ENCODE measurements at regions not wholly inside any gene's neighbourhood (a gene's known extent, or its start where the extent isn't known, plus 50 kb on each side); places are given as distances from the start of the nearest gene placed in this dataset.

- Histone ChIP-seq H3K27ac (peak overlapping the region; percentile 82), H3K9ac (ENCODE audit: insufficient read length) (peak overlapping the region; percentile 14), H3K36me3 (ENCODE audit: insufficient read depth, low read length) (no peaks in the 10 kb centered on the region), H3K4me3 (peak overlapping the region; percentile 58), H3K9me3 (ENCODE audit: low read depth, low read length) (no peaks in the 10 kb centered on the region; the same call in 1 of the 2 replicates)
- no peak for DNase-seq (ENCODE audit: low read depth, low spot score)
- TF ChIP-seq POLR2AphosphoS5 (IDR thresholded peaks at IDR 0.05; ENCODE audit: borderline replicate concordance, low read depth, low read length) (no peak), FOXP2 (optimal IDR thresholded peaks at IDR 0.05; ENCODE audit: control extremely low read depth, extremely low read length, insufficient read depth) (no peak), EZH2 (IDR thresholded peaks at IDR 0.05) (no peak)
Measured at GRCh38 chr13:63408331-63409189, 1992.9 kb upstream of the PCDH20 start.

- H3K9me3 ChIP-seq (ENCODE audit: low read depth, low read length): no peaks in the 10 kb centered on the region; the same call in 1 of the 2 replicates
- no peak overlapping the region; the same call in 1 of the 2 replicates for H3K27ac ChIP-seq
- no peak overlapping the region for H3K9ac ChIP-seq (ENCODE audit: insufficient read length)
- H3K4me3 ChIP-seq: no peak overlapping the region
- DNase-seq (ENCODE audit: low read depth, low spot score): no peak
- TF ChIP-seq FOXP2 (optimal IDR thresholded peaks at IDR 0.05; ENCODE audit: control extremely low read depth, extremely low read length, insufficient read depth) (no peak), POLR2AphosphoS5 (IDR thresholded peaks at IDR 0.05; ENCODE audit: borderline replicate concordance, low read depth, low read length) (no peak), EZH2 (IDR thresholded peaks at IDR 0.05) (no peak)
- H3K36me3 ChIP-seq (ENCODE audit: insufficient read depth, low read length): no peaks in the 10 kb centered on the region
Measured at GRCh38 chr13:63403733-63404132, 1988.1 kb upstream of the PCDH20 start.

- DNase-seq (ENCODE audit: low read depth, low spot score): no peak
- Histone ChIP-seq H3K36me3 (ENCODE audit: insufficient read depth, low read length) (no peaks in the 10 kb centered on the region), H3K27ac (no peak overlapping the region), H3K4me3 (no peak overlapping the region), H3K9ac (ENCODE audit: insufficient read length) (no peak overlapping the region), H3K9me3 (ENCODE audit: low read depth, low read length) (no peaks in the 10 kb centered on the region)
- TF ChIP-seq EZH2 (IDR thresholded peaks at IDR 0.05): no peak
- TF ChIP-seq POLR2AphosphoS5 (IDR thresholded peaks at IDR 0.05; ENCODE audit: borderline replicate concordance, low read depth, low read length): no peak
- TF ChIP-seq FOXP2 (optimal IDR thresholded peaks at IDR 0.05; ENCODE audit: control extremely low read depth, extremely low read length, insufficient read depth): no peak
Measured at GRCh38 chr13:63396746-63397145, 1981.1 kb upstream of the PCDH20 start.

- no peaks in the 10 kb centered on the region for H3K36me3 ChIP-seq (ENCODE audit: insufficient read depth, low read length)
- H3K9ac ChIP-seq (ENCODE audit: insufficient read length): no peak overlapping the region
- no peaks in the 10 kb centered on the region for H3K9me3 ChIP-seq (ENCODE audit: low read depth, low read length)
- no peak for DNase-seq (ENCODE audit: low read depth, low spot score)
- TF ChIP-seq POLR2AphosphoS5 (IDR thresholded peaks at IDR 0.05; ENCODE audit: borderline replicate concordance, low read depth, low read length) (no peak), FOXP2 (optimal IDR thresholded peaks at IDR 0.05; ENCODE audit: control extremely low read depth, extremely low read length, insufficient read depth) (no peak), EZH2 (IDR thresholded peaks at IDR 0.05) (no peak)
- H3K4me3 ChIP-seq: no peak overlapping the region
- no peak overlapping the region for H3K27ac ChIP-seq
Measured at GRCh38 chr13:63393112-63393511, 1977.5 kb upstream of the PCDH20 start.

GRCh38 chr13:63389756-63390155 is 1974.1 kb upstream of the PCDH20 start:
- DNase-seq (ENCODE audit: low read depth, low spot score): no peak
- H3K4me3 ChIP-seq: no peak overlapping the region
- no peaks in the 10 kb centered on the region for H3K9me3 ChIP-seq (ENCODE audit: low read depth, low read length)
- no peak overlapping the region for H3K27ac ChIP-seq
- H3K9ac ChIP-seq (ENCODE audit: insufficient read length): no peak overlapping the region
- TF ChIP-seq POLR2AphosphoS5 (IDR thresholded peaks at IDR 0.05; ENCODE audit: borderline replicate concordance, low read depth, low read length) (no peak), FOXP2 (optimal IDR thresholded peaks at IDR 0.05; ENCODE audit: control extremely low read depth, extremely low read length, insufficient read depth) (no peak), EZH2 (IDR thresholded peaks at IDR 0.05) (no peak)
- no peaks in the 10 kb centered on the region for H3K36me3 ChIP-seq (ENCODE audit: insufficient read depth, low read length)

- no peak for TF ChIP-seq FOXP2 (optimal IDR thresholded peaks at IDR 0.05; ENCODE audit: control extremely low read depth, extremely low read length, insufficient read depth)
- H3K27ac ChIP-seq: no peak overlapping the region
- DNase-seq (ENCODE audit: low read depth, low spot score): no peak
Measured at GRCh38 chr13:63381078-63381859, 1965.6 kb upstream of the PCDH20 start.

GRCh38 chr13:63377986-63378385 is 1962.3 kb upstream of the PCDH20 start:
- TF ChIP-seq FOXP2 (optimal IDR thresholded peaks at IDR 0.05; ENCODE audit: control extremely low read depth, extremely low read length, insufficient read depth) (no peak), EZH2 (IDR thresholded peaks at IDR 0.05) (no peak), POLR2AphosphoS5 (IDR thresholded peaks at IDR 0.05; ENCODE audit: borderline replicate concordance, low read depth, low read length) (no peak)
- no peak for DNase-seq (ENCODE audit: low read depth, low spot score)
- H3K4me3 ChIP-seq: no peak overlapping the region
- H3K36me3 ChIP-seq (ENCODE audit: insufficient read depth, low read length): no peaks in the 10 kb centered on the region
- H3K9me3 ChIP-seq (ENCODE audit: low read depth, low read length): no peaks in the 10 kb centered on the region; the same call in 1 of the 2 replicates
- no peak overlapping the region for H3K27ac ChIP-seq
- no peak overlapping the region for H3K9ac ChIP-seq (ENCODE audit: insufficient read length)

More at GRCh38 chr13:63381078-63381859, 1965.6 kb upstream of the PCDH20 start:
- Histone ChIP-seq H3K4me3 (no peak overlapping the region), H3K36me3 (ENCODE audit: insufficient read depth, low read length) (no peaks in the 10 kb centered on the region), H3K9ac (ENCODE audit: insufficient read length) (no peak overlapping the region), H3K9me3 (ENCODE audit: low read depth, low read length) (no peaks in the 10 kb centered on the region; the same call in 1 of the 2 replicates)

GRCh38 chr13:63370101-63370500 is 1954.5 kb upstream of the PCDH20 start:
- DNase-seq (ENCODE audit: low read depth, low spot score): no peak
- Histone ChIP-seq H3K27ac (no peak overlapping the region), H3K9ac (ENCODE audit: insufficient read length) (no peak overlapping the region), H3K36me3 (ENCODE audit: insufficient read depth, low read length) (no peaks in the 10 kb centered on the region), H3K9me3 (ENCODE audit: low read depth, low read length) (no peaks in the 10 kb centered on the region), H3K4me3 (no peak overlapping the region)
- no peak for TF ChIP-seq POLR2AphosphoS5 (IDR thresholded peaks at IDR 0.05; ENCODE audit: borderline replicate concordance, low read depth, low read length)
- TF ChIP-seq EZH2 (IDR thresholded peaks at IDR 0.05): no peak
- no peak for TF ChIP-seq FOXP2 (optimal IDR thresholded peaks at IDR 0.05; ENCODE audit: control extremely low read depth, extremely low read length, insufficient read depth)
